ENCODE measurements at regions not wholly inside any gene's neighbourhood (a gene's known extent, or its start where the extent isn't known, plus 50 kb on each side); places are given as distances from the start of the nearest gene placed in this dataset.

DNA sequence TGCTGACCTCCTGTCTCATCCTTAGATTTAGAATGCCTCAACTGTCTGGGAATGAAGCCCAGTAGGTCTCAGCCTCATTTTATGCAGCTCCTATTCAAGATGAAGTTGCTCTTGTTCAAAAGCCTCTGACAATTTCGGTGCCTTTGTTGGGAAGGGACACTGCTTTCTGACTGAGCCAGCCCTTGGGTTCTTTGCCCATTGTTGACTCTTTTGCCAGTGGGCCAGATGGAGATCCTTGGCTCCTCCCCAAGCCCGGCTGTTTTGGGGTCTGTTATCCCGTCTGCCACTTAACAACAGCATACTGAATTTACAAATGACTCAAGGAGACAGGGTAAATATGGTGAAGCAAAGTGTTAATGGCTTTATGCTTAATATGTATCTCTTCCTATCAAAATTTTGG is 58.3 kb upstream of the PRKX start:
- DNase-seq, result no peak
- TF ChIP-seq POLR2A (IDR thresholded peaks at IDR 0.05; ENCODE audit: low read length) (no peak), GATA1 (IDR thresholded peaks at IDR 0.05; ENCODE audit: low read depth, low read length) (no peak)

DNA sequence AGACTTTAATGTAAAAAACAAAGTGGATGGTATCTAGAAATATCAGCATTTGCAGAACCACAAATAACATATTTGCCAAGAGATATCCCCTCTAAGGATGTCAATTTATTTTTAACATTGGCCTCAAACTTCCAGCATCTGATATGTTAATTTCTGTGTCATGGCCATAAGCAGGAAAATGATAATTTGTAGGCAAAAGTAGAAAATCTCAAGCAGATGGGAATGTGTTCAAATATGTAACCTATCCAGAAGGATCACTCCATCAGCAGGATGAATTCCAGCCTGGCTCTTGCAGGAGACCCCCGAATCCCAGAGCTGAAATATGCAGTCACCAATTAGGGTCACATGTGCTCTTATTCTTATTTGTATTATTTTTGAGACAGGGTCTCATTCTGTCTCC is 55.4 kb upstream of the PRKX start:
- DNase-seq, result no peak

More for the DNA sequence above, 55.4 kb upstream of the PRKX start:
- TF ChIP-seq GATA1 (IDR thresholded peaks at IDR 0.05; ENCODE audit: low read depth, low read length) (no peak), POLR2A (IDR thresholded peaks at IDR 0.05; ENCODE audit: low read length) (no peak)

All from erythroblast (primary cell).